Effector memory CD8-positive, alpha-beta T cell (primary cell): ENCODE measurements at regions not wholly inside any gene's neighbourhood (a gene's known extent, or its start where the extent isn't known, plus 50 kb on each side); places are given as distances from the start of the nearest gene placed in this dataset.
"Not testable (repeated sequence)": the region's sequence is repeated elsewhere in the genome, so short reads cannot be mapped to it uniquely, and the experiment has no call there.

Experiments used
- ATAC-seq: fragments of 150-1000 bp; cut with Tn5 transposase; replicated peaks from 2 replicates; pipeline ENCODE4 v1.10.0; 2021; ENCODE audit warnings: mild to moderate bottlenecking, moderate library complexity
- DNase-seq, 3 experiments: peaks; one replicate each; pipeline ENCODE4 v3.0.0; 2021
- H3K27ac Mint-ChIP-seq, 2 donors: one replicate each; pipeline ENCODE4 v1.8.0; 2022; ENCODE audit warnings: mild to moderate bottlenecking in 2 of 2, mixed read lengths in 2 of 2, moderate library complexity in 2 of 2
- H3K27me3 Mint-ChIP-seq, 2 donors: one replicate each; pipeline ENCODE4 v1.8.0; 2022; ENCODE audit warnings: mixed read lengths in 2 of 2
- H3K36me3 Mint-ChIP-seq: one replicate; pipeline ENCODE4 v1.8.0; 2022; ENCODE audit warnings: mild to moderate bottlenecking, moderate library complexity, mixed read lengths; ENCODE audit not compliant: insufficient read depth
- H3K4me1 Mint-ChIP-seq, 2 donors: one replicate each; pipeline ENCODE4 v1.8.0; 2022; ENCODE audit warnings: low read depth in 2 of 2, mixed read lengths in 2 of 2
- H3K4me3 Mint-ChIP-seq, 2 donors: one replicate each; pipeline ENCODE4 v1.8.0; 2022; ENCODE audit warnings: mild to moderate bottlenecking in 2 of 2, mixed read lengths in 2 of 2, moderate library complexity in 2 of 2
- H3K9me3 Mint-ChIP-seq, 2 donors: one replicate each; pipeline ENCODE4 v1.8.0; 2022; ENCODE audit warnings: mixed read lengths in 2 of 2

DNA sequence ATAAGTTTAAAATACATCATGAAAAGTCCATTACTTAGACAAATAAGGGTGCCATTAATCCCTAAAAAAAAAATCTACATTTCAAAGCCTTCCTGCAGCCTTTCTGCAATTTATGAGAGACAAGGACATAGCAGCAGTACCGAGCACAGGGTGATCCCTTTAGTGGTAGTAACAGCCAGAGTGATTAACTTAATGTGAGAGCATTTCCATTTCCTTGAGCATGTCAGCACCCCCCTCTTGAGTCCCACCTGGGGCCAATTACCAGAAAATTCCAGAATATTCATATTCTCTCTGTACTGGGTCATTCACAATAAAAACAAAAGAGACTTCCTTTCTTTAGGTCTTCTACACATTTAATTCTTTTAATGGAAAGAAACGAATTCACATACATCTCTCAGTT is 546.9 kb upstream of the CCDC54 start:
- Mint-ChIP-seq H3K4me1 (no peaks in the 10 kb centered on the region), H3K9me3 (peaks cover 0 to 3% of the 10 kb centered on the region in 2 donors), H3K4me3 (no peak overlapping the region), H3K27me3 (no peaks in the 10 kb centered on the region), H3K36me3 (no peaks in the 10 kb centered on the region), H3K27ac (no peak overlapping the region)
- DNase-seq (no peak), ATAC-seq (no peak)

GRCh38 chr3:106836906-106837305 is 540.3 kb upstream of the CCDC54 start:
- Mint-ChIP-seq H3K27ac (no peak overlapping the region), H3K27me3 (no peaks in the 10 kb centered on the region), H3K4me3 (no peak overlapping the region), H3K9me3 (peaks cover 0 to 7% of the 10 kb centered on the region in 2 donors), H3K4me1 (no peaks in the 10 kb centered on the region), H3K36me3 (no peaks in the 10 kb centered on the region)
- DNase-seq (no peak), ATAC-seq (no peak)

- H3K4me3 Mint-ChIP-seq: no peak overlapping the region
- H3K4me1 Mint-ChIP-seq: no peaks in the 10 kb centered on the region
- H3K36me3 Mint-ChIP-seq: no peaks in the 10 kb centered on the region
- peaks cover 0 to 5% of the 10 kb centered on the region in 2 donors for H3K9me3 Mint-ChIP-seq
- no peak for DNase-seq
- no peak overlapping the region for H3K27ac Mint-ChIP-seq
- no peak for ATAC-seq
- H3K27me3 Mint-ChIP-seq: no peaks in the 10 kb centered on the region
Measured at GRCh38 chr3:106837616-106838015, 539.6 kb upstream of the CCDC54 start.

- no peaks in the 10 kb centered on the region for H3K4me1 Mint-ChIP-seq
- DNase-seq: no peak
- H3K27ac Mint-ChIP-seq: no peak overlapping the region
- no peaks in the 10 kb centered on the region for H3K36me3 Mint-ChIP-seq
- peaks cover 0 to 7% of the 10 kb centered on the region in 2 donors for H3K9me3 Mint-ChIP-seq
- H3K4me3 Mint-ChIP-seq: no peak overlapping the region
- H3K27me3 Mint-ChIP-seq: no peaks in the 10 kb centered on the region
- no peak for ATAC-seq
Measured at GRCh38 chr3:106839576-106840280, 537.5 kb upstream of the CCDC54 start.

GRCh38 chr3:106840319-106840718 is 536.9 kb upstream of the CCDC54 start:
- ATAC-seq (no peak), DNase-seq (no peak)
- H3K36me3 Mint-ChIP-seq: no peaks in the 10 kb centered on the region
- no peaks in the 10 kb centered on the region for H3K4me1 Mint-ChIP-seq
- H3K27ac Mint-ChIP-seq: no peak overlapping the region
- H3K9me3 Mint-ChIP-seq: peaks cover 0 to 7% of the 10 kb centered on the region in 2 donors
- no peak overlapping the region for H3K4me3 Mint-ChIP-seq
- H3K27me3 Mint-ChIP-seq: no peaks in the 10 kb centered on the region

- Mint-ChIP-seq H3K27ac (no peak overlapping the region), H3K4me1 (no peaks in the 10 kb centered on the region), H3K9me3 (peaks cover 0 to 7% of the 10 kb centered on the region in 2 donors), H3K36me3 (no peaks in the 10 kb centered on the region), H3K27me3 (no peaks in the 10 kb centered on the region), H3K4me3 (no peak overlapping the region)
- no peak for DNase-seq
- no peak for ATAC-seq
Measured at GRCh38 chr3:106842151-106842550, 535.1 kb upstream of the CCDC54 start.

- no peak for ATAC-seq
- Mint-ChIP-seq H3K4me1 (no peaks in the 10 kb centered on the region), H3K9me3 (peaks cover 0 to 4% of the 10 kb centered on the region in 2 donors)
Measured at GRCh38 chr3:106844638-106845037, 532.6 kb upstream of the CCDC54 start.

GRCh38 chr3:106848099-106848498 is 529.1 kb upstream of the CCDC54 start:
- H3K36me3 Mint-ChIP-seq: no peaks in the 10 kb centered on the region
- DNase-seq (no peak), ATAC-seq (no peak)
- H3K9me3 Mint-ChIP-seq: peaks cover 0 to 5% of the 10 kb centered on the region in 2 donors
- no peaks in the 10 kb centered on the region for H3K4me1 Mint-ChIP-seq
- H3K27ac Mint-ChIP-seq: no peak overlapping the region
- H3K27me3 Mint-ChIP-seq: no peaks in the 10 kb centered on the region
- H3K4me3 Mint-ChIP-seq: no peak overlapping the region

More at GRCh38 chr3:106844638-106845037, 532.6 kb upstream of the CCDC54 start:
- H3K4me3 Mint-ChIP-seq: no peak overlapping the region
- H3K27me3 Mint-ChIP-seq: no peaks in the 10 kb centered on the region
- no peaks in the 10 kb centered on the region for H3K36me3 Mint-ChIP-seq
- DNase-seq: no peak
- H3K27ac Mint-ChIP-seq: no peak overlapping the region

DNA sequence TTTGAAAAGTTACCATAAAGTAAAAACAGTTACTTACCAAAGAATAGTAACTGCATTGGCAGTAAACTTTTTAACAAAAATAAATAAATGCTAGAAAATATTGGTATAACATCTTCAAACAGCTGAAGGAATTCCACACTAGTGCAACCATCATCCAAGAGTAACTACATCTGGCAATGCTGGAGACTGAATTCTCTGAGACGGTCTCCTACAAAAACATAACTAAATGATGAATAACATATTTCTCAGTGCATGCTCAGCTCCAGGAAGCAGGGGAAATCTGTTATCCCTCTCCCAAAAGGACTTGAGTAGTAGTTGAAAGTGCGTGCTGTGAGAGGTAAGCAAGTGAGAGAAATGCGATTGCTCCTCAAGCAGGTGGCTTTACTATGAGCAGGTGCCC is 526.8 kb upstream of the CCDC54 start:
- no peaks in the 10 kb centered on the region for H3K27me3 Mint-ChIP-seq
- ATAC-seq: no peak
- no peak for DNase-seq
- H3K36me3 Mint-ChIP-seq: no peaks in the 10 kb centered on the region
- no peak overlapping the region for H3K4me3 Mint-ChIP-seq
- H3K9me3 Mint-ChIP-seq: peaks cover 0 to 3% of the 10 kb centered on the region in 2 donors
- no peaks in the 10 kb centered on the region for H3K4me1 Mint-ChIP-seq
- no peak overlapping the region for H3K27ac Mint-ChIP-seq

DNA sequence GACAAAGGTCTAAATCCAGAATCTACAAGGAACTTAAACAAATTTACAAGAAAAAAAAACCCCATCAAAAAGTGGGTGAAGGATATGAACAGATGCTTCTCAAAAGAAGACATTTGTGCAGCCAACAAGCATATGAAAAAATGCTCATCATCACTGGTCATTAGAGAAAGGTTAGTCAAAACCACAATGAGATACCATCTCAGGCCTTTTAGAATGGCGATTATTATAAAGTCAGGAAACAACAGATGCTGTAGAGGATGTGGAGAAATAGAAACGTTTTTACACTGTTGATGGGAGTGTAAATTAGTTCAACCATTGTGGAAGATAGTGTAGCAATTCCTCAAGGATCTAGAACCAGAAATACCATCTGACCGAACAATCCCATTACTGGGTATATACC is 518.9 kb upstream of the CCDC54 start:
- not testable (repeated sequence) for DNase-seq, H3K27me3 Mint-ChIP-seq, ATAC-seq, H3K4me1 Mint-ChIP-seq, H3K4me3 Mint-ChIP-seq, H3K27ac Mint-ChIP-seq, H3K9me3 Mint-ChIP-seq, H3K36me3 Mint-ChIP-seq

DNA sequence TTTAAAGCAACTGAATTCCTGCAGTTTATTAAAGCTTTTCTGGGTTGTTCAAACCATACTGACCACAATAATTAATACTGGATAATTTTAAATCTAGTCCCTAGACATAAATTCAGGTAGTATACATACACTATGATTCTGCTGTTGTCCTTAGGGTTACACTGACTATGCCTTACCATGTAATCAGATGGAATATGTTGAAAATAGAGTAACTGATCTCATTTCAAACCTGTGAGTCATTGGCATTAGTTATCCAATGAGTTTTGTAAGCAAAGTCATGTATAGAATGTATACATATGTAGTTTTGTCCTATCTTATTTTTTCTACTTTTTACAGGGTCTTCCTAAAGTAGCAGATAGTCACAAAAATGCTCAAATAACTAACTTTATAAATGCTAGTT is 517.1 kb upstream of the CCDC54 start:
- H3K4me1 Mint-ChIP-seq: no peaks in the 10 kb centered on the region
- ATAC-seq (no peak), DNase-seq (no peak)

GRCh38 chr3:106862067-106862466 is 515.2 kb upstream of the CCDC54 start:
- no peaks in the 10 kb centered on the region for H3K9me3 Mint-ChIP-seq
- no peaks in the 10 kb centered on the region for H3K4me1 Mint-ChIP-seq
- ATAC-seq: no peak
- no peak overlapping the region for H3K27ac Mint-ChIP-seq
- H3K27me3 Mint-ChIP-seq: no peaks in the 10 kb centered on the region
- no peak for DNase-seq
- H3K36me3 Mint-ChIP-seq: no peaks in the 10 kb centered on the region
- H3K4me3 Mint-ChIP-seq: no peak overlapping the region

More for the DNA sequence above, 517.1 kb upstream of the CCDC54 start:
- Mint-ChIP-seq H3K4me3 (no peak overlapping the region), H3K9me3 (peaks cover 0 to 2% of the 10 kb centered on the region in 2 donors), H3K36me3 (no peaks in the 10 kb centered on the region), H3K27ac (no peak overlapping the region), H3K27me3 (no peaks in the 10 kb centered on the region)

DNA sequence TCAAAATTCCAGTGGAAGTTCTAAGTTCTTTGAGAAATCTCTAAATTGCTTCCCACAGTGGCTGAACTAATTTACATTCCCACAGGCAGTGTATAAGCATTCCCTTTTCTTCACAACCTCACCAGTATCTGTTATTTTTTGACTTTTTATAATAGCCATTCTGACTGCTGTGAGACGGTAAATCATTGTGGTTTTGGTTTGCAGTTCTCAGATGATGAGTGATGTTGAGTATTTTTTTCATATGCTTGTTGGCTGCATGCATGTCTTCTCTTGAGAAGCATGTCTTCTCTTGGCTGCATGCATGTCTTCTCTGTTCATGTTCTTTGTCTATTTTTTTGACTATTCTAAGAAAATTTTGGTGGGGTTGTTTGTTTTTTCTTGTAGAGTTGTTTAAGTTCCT is 499.6 kb upstream of the CCDC54 start:
- Mint-ChIP-seq H3K9me3 (peaks cover 0 to 7% of the 10 kb centered on the region in 2 donors), H3K27ac (no peak overlapping the region), H3K4me3 (no peak overlapping the region), H3K36me3 (no peaks in the 10 kb centered on the region), H3K27me3 (no peaks in the 10 kb centered on the region), H3K4me1 (no peaks in the 10 kb centered on the region)
- no peak for ATAC-seq
- no peak for DNase-seq

DNA sequence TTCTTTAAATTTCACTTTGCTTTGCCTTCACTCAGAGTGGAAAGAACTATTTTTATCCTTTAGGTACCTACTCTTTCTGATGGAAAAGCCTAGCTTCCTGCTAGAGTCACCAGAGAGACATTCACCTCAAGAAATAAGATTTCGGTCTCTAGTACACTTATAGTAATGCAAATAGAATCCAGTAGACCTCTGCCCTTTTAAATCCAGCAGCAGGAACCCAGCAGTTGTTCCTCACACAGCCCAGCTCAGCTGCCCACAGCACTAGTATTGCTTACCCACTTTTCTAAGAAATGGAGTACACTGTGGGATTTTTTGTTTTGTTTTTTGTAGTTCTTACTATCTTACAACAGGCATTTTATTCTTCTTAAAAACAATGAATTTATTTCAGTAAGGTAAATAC is 497.0 kb upstream of the CCDC54 start:
- ATAC-seq (no peak), DNase-seq (no peak)
- H3K4me3 Mint-ChIP-seq: no peak overlapping the region
- H3K27ac Mint-ChIP-seq: no peak overlapping the region
- H3K9me3 Mint-ChIP-seq: peaks cover 2 to 3% of the 10 kb centered on the region in 2 donors
- H3K4me1 Mint-ChIP-seq: no peaks in the 10 kb centered on the region
- no peaks in the 10 kb centered on the region for H3K27me3 Mint-ChIP-seq
- no peaks in the 10 kb centered on the region for H3K36me3 Mint-ChIP-seq
